CD14-positive monocyte (primary cell): ENCODE measurements at regions not wholly inside any gene's neighbourhood (a gene's known extent, or its start where the extent isn't known, plus 50 kb on each side); places are given as distances from the start of the nearest gene placed in this dataset.

Experiments
- DNase-seq, 3 donors: peaks; one replicate each; pipeline ENCODE4 v3.0.0-alpha.2; 2011 to 2022
- H2AFZ ChIP-seq: 2 replicates; pipeline ENCODE4 v1.6.0; 2012; ENCODE audit warnings: mild to moderate bottlenecking, low read depth, low read length, inconsistent platforms; ENCODE audit not compliant: insufficient read depth, poor library complexity, severe bottlenecking
- H3K27ac ChIP-seq, 2 donors: 1 replicate in 1 of 2; 2 replicates in 1 of 2; pipeline ENCODE4 v1.5.1; 2012 to 2013; ENCODE audit warnings: low read length in 2 of 2, control low read depth in 1 of 2, inconsistent platforms in 1 of 2, low read depth in 1 of 2, mild to moderate bottlenecking in 1 of 2
- H3K27me3 ChIP-seq, 2 donors: one replicate each; pipeline versions ENCODE4 v1.6.0 to v1.6.1; 2011 to 2013; ENCODE audit warnings: low read length in 2 of 2; ENCODE audit not compliant: control insufficient read depth in 2 of 2, insufficient read depth in 2 of 2
- H3K36me3 ChIP-seq, 2 donors: replicated peaks in 1 of 2; 1 replicate in 1 of 2; 2 replicates in 1 of 2; pipeline versions ENCODE4 v1.5.1 to v1.6.1; 2012 to 2013; ENCODE audit warnings: low read length in 2 of 2, control low read depth in 1 of 2, inconsistent platforms in 1 of 2, mild to moderate bottlenecking in 1 of 2; ENCODE audit not compliant: insufficient read depth in 2 of 2, control insufficient read depth in 1 of 2
- H3K4me1 ChIP-seq, 2 donors: 1 replicate in 1 of 2; 2 replicates in 1 of 2; pipeline versions ENCODE4 v1.5.1 to v1.6.1; 2012 to 2013; ENCODE audit warnings: low read length in 2 of 2, control low read depth in 1 of 2, inconsistent platforms in 1 of 2, mild to moderate bottlenecking in 1 of 2, moderate library complexity in 1 of 2; ENCODE audit not compliant: insufficient read depth in 2 of 2, control insufficient read depth in 1 of 2
- H3K4me2 ChIP-seq: replicated peaks from 2 replicates; pipeline ENCODE3; 2012; ENCODE audit warnings: low read length, moderate library complexity, mild to moderate bottlenecking; ENCODE audit not compliant: poor library complexity, severe bottlenecking; ENCODE audit errors: extremely low read depth
- H3K4me3 ChIP-seq, 3 experiments: fragments of 200-600 bp in 1 of 3; sonication (generic) in 1 of 3; replicated peaks in 1 of 3; 1 replicate in 2 of 3; 2 replicates in 1 of 3; pipeline ENCODE4 v1.5.1; 2011 to 2013; ENCODE audit warnings: low read length in 3 of 3, mild to moderate bottlenecking in 3 of 3, control low read depth in 2 of 3, low read depth in 2 of 3, inconsistent platforms in 1 of 3, moderate library complexity in 1 of 3
- H3K79me2 ChIP-seq: 2 replicates; pipeline ENCODE4 v1.6.0; 2012; ENCODE audit warnings: mild to moderate bottlenecking, control low read depth, inconsistent platforms, low read length, moderate library complexity; ENCODE audit not compliant: insufficient read depth
- H3K9ac ChIP-seq: 2 replicates; pipeline ENCODE4 v1.6.0; 2017; ENCODE audit warnings: low read length, mild to moderate bottlenecking; ENCODE audit not compliant: insufficient read depth, poor library complexity, severe bottlenecking
- H3K9me3 ChIP-seq, 2 donors: replicated peaks in 1 of 2; 1 replicate in 1 of 2; 2 replicates in 1 of 2; pipeline versions ENCODE4 v1.5.1 to v1.6.1; 2012 to 2013; ENCODE audit warnings: low read length in 2 of 2, control low read depth in 1 of 2; ENCODE audit not compliant: control insufficient read depth in 1 of 2, insufficient read depth in 1 of 2
- H4K20me1 ChIP-seq: 2 replicates; pipeline ENCODE4 v1.6.0; 2012; ENCODE audit warnings: mild to moderate bottlenecking, low read length, control low read depth, moderate library complexity; ENCODE audit not compliant: insufficient read depth
- H3K27ac Mint-ChIP-seq, 7 donors: one replicate each; pipeline ENCODE4 v1.8.0; 2020; ENCODE audit warnings: mild to moderate bottlenecking in 7 of 7, mixed read lengths in 7 of 7, moderate library complexity in 6 of 7, inconsistent platforms in 2 of 7
- H3K27me3 Mint-ChIP-seq, 3 donors: one replicate each; pipeline ENCODE4 v1.8.0; 2021 to 2022; ENCODE audit warnings: low read depth in 3 of 3, mild to moderate bottlenecking in 3 of 3, mixed read lengths in 3 of 3, moderate library complexity in 3 of 3, inconsistent platforms in 1 of 3
- H3K36me3 Mint-ChIP-seq, 2 donors: one replicate each; pipeline ENCODE4 v1.8.0; 2020; ENCODE audit warnings: mixed read lengths in 2 of 2, inconsistent platforms in 1 of 2, mild to moderate bottlenecking in 1 of 2
- H3K4me1 Mint-ChIP-seq: one replicate; pipeline ENCODE4 v1.8.0; 2020; ENCODE audit warnings: mild to moderate bottlenecking, mixed read lengths
- H3K4me3 Mint-ChIP-seq, 2 donors: one replicate each; pipeline ENCODE4 v1.8.0; 2020; ENCODE audit warnings: mild to moderate bottlenecking in 2 of 2, mixed read lengths in 2 of 2, moderate library complexity in 1 of 2
- H3K9me3 Mint-ChIP-seq, 7 donors: one replicate each; pipeline ENCODE4 v1.8.0; 2020 to 2022; ENCODE audit warnings: mixed read lengths in 7 of 7, mild to moderate bottlenecking in 6 of 7, moderate library complexity in 6 of 7, inconsistent platforms in 2 of 7
- CTCF ChIP-seq: fragments of 200-600 bp; IDR thresholded peaks from one replicate; pipeline ENCODE4 v1.8.0; 2022; ENCODE audit warnings: antibody characterized with exemption, mild to moderate bottlenecking
- WGBS: methylation state at CpG from one replicate; pipeline ENCODE4 v1.1.5; 2013; ENCODE audit warnings: missing lambda C conversion rate; ENCODE audit not compliant: insufficient coverage; 5-methylcytosine and 5-hydroxymethylcytosine counted together
- intact Hi-C, 2 donors: fragments of 100-400 bp; cut with micrococcal nuclease; formaldehyde crosslinking; loops; one replicate each; pipeline versions ENCODE4 v1.15.0 to v1.15.1; 2023

- Mint-ChIP-seq H3K9me3 (peaks cover 0 to 5% (median 0%) of the 10 kb centered on the region in 7 donors), H3K27me3 (peaks cover 2 to 8% (median 4%) of the 10 kb centered on the region in 3 donors), H3K4me1 (no peaks in the 10 kb centered on the region), H3K36me3 (no peaks in the 10 kb centered on the region), H3K4me3 (no peak overlapping the region), H3K27ac (no peak overlapping the region)
- whole genome bisulfite sequencing: 80% methylated on average over 1 of the region's 9 CpGs
- Histone ChIP-seq H3K27me3 (no peaks in the 10 kb centered on the region), H3K79me2 (no peaks in the 10 kb centered on the region), H3K27ac (no peak overlapping the region), H3K9me3 (no peaks in the 10 kb centered on the region), H2AFZ (no peak overlapping the region), H3K36me3 (no peaks in the 10 kb centered on the region), H4K20me1 (no peaks in the 10 kb centered on the region), H3K4me2 (no peak overlapping the region), H3K4me3 (no peak overlapping the region), H3K4me1 (no peaks in the 10 kb centered on the region), H3K9ac (no peak overlapping the region)
- no peak for TF ChIP-seq CTCF
- intact Hi-C loops: no loop called here
- DNase-seq: no peak
Observed at GRCh38 chr10:2968401-2969058, 98.8 kb upstream of the PFKP start.

GRCh38 chr10:2966134-2966533 is 101.2 kb upstream of the PFKP start:
- H3K27ac Mint-ChIP-seq: no peak overlapping the region
- peaks cover 0 to 3% of the 10 kb centered on the region in 2 donors for H3K9me3 ChIP-seq
- intact Hi-C loops: no loop called here
- no peaks in the 10 kb centered on the region for H3K4me1 ChIP-seq
- H3K36me3 ChIP-seq: no peaks in the 10 kb centered on the region
- no peak for DNase-seq
- H2AFZ ChIP-seq: no peak overlapping the region
- no peak overlapping the region for H3K27ac ChIP-seq
- H3K4me3 ChIP-seq: no peak overlapping the region
- H3K27me3 Mint-ChIP-seq: peaks cover 2 to 5% (median 3%) of the 10 kb centered on the region in 3 donors
- no peaks in the 10 kb centered on the region for H3K36me3 Mint-ChIP-seq
- no peaks in the 10 kb centered on the region for H3K4me1 Mint-ChIP-seq
- H3K9ac ChIP-seq: no peak overlapping the region
- H3K4me3 Mint-ChIP-seq: no peak overlapping the region
- no peak overlapping the region for H3K4me2 ChIP-seq
- H4K20me1 ChIP-seq: no peaks in the 10 kb centered on the region
- H3K79me2 ChIP-seq: no peaks in the 10 kb centered on the region
- H3K27me3 ChIP-seq: no peaks in the 10 kb centered on the region
- peaks cover 0 to 6% (median 0%) of the 10 kb centered on the region in 7 donors for H3K9me3 Mint-ChIP-seq
- WGBS: 100% methylated on average over 1 of the region's 4 CpGs
- TF ChIP-seq CTCF: no peak
